HepG2 (cell line): ENCODE measurements at regions not wholly inside any gene's neighbourhood (a gene's known extent, or its start where the extent isn't known, plus 50 kb on each side); places are given as distances from the start of the nearest gene placed in this dataset.

Experiments
- ATAC-seq: fragments of 200-7000 bp; cut with Tn5 transposase; 3 replicates; pipeline ENCODE4 v1.9.1; 2020; ENCODE audit warnings: mild to moderate bottlenecking, moderate library complexity
- BruUV-seq: library from RNA; stranded (reverse); fragments of 400-500 nt; replicated peaks from 2 replicates; lab custom pipeline; 2021; lab: Mats Ljungman, UMichigan
- CTCF ChIA-PET: fragments of 300-600 bp; formaldehyde crosslinking; extraction: SDS; loops from one replicate; lab custom pipeline; 2021; ENCODE audit warnings: low total read pairs, inconsistent platforms, low intra/inter-chr PET ratio; lab: Yijun Ruan, JAX
- POLR2A ChIA-PET: fragments of 350-600 bp; sonication (Branson Sonifier 250); formaldehyde crosslinking; loops from one replicate; lab custom pipeline; 2020; ENCODE audit warnings: antibody characterized with exemption, inconsistent platforms; lab: Yijun Ruan, JAX
- DNase-seq: peaks from one replicate; pipeline ENCODE4 v3.0.0-alpha.2; 2015; ENCODE audit warnings: low spot score
- FAIRE-seq: peaks from 3 replicates; lab custom pipeline; 2011; peaks lifted over from hg19 to GRCh38; lab: Jason Lieb, UNC
- H2AFZ ChIP-seq: one replicate; pipeline ENCODE4 v1.6.1; 2011; ENCODE audit warnings: low read length, inconsistent platforms
- H3K27ac ChIP-seq: fragments of 300-600 bp; 3 replicates; pipeline ENCODE4 v1.8.0; 2011; ENCODE audit warnings: mixed run types, mild to moderate bottlenecking, mixed read lengths, low read length, inconsistent platforms; ENCODE audit not compliant: insufficient read depth; ENCODE audit errors: extremely low read length
- H3K27me3 ChIP-seq, 2 experiments: fragments of 200-600 bp in 1 of 2; 2 replicates in 1 of 2; 3 replicates in 1 of 2; pipeline versions ENCODE4 v1.6.0 to v1.8.0; 2011; ENCODE audit warnings: low read length in 2 of 2, mild to moderate bottlenecking in 2 of 2, moderate library complexity in 2 of 2, inconsistent platforms in 1 of 2; ENCODE audit not compliant: insufficient read depth in 2 of 2, control insufficient read depth in 1 of 2
- H3K36me3 ChIP-seq, 2 experiments: fragments of 200-600 bp in 1 of 2; replicated peaks in 1 of 2; 2 replicates in 1 of 2; 3 replicates in 1 of 2; pipeline versions ENCODE4 v1.5.1 to v1.8.0; 2011; ENCODE audit warnings: low read length in 2 of 2, inconsistent platforms in 1 of 2; ENCODE audit not compliant: insufficient read depth in 2 of 2, control insufficient read depth in 1 of 2
- H3K4me1 ChIP-seq: 2 replicates; pipeline ENCODE4 v1.5.1; 2012; ENCODE audit warnings: low read length, inconsistent platforms; ENCODE audit not compliant: insufficient read depth
- H3K4me2 ChIP-seq: 2 replicates; pipeline ENCODE4 v1.6.0; 2011; ENCODE audit warnings: low read depth, low read length, inconsistent platforms
- H3K4me3 ChIP-seq, 3 experiments: fragments of 200-600 bp in 1 of 3; sonication (generic), shearing (Covaris generic) in 1 of 3; replicated peaks in 1 of 3; 2 replicates each; pipeline ENCODE4 v1.5.1; 2011 to 2016; ENCODE audit warnings: low read length in 3 of 3, inconsistent platforms in 2 of 3, low read depth in 2 of 3, mild to moderate bottlenecking in 2 of 3, control low read depth in 1 of 3, mixed read lengths in 1 of 3; ENCODE audit not compliant: insufficient read depth in 1 of 3
- H3K79me2 ChIP-seq: one replicate; pipeline ENCODE4 v1.6.1; 2011; ENCODE audit warnings: low read length, inconsistent platforms; ENCODE audit not compliant: insufficient read depth
- H3K9ac ChIP-seq: 2 replicates; pipeline ENCODE4 v1.6.0; 2011; ENCODE audit warnings: mild to moderate bottlenecking, low read depth, low read length, inconsistent platforms; ENCODE audit not compliant: insufficient read depth
- H3K9me3 ChIP-seq: 2 replicates; pipeline ENCODE4 v1.5.1; 2012; ENCODE audit warnings: mild to moderate bottlenecking, low read length
- H4K20me1 ChIP-seq: 2 replicates; pipeline ENCODE4 v1.6.0; 2011; ENCODE audit warnings: inconsistent platforms, mild to moderate bottlenecking, low read length, moderate library complexity; ENCODE audit not compliant: insufficient read depth
- ATRX ChIP-seq: sonication (generic); formaldehyde crosslinking; IDR thresholded peaks from 2 replicates; pipeline ENCODE4 v1.4.0; 2020; ENCODE audit warnings: missing genetic modification reagents, borderline replicate concordance
- BRCA1 ChIP-seq: sonication (generic); formaldehyde crosslinking; IDR thresholded peaks from 2 replicates; pipeline ENCODE4 v1.4.0; 2020; ENCODE audit warnings: missing genetic modification reagents
- TEAD2 ChIP-seq: sonication (generic); formaldehyde crosslinking; IDR thresholded peaks from 2 replicates; pipeline ENCODE4 v1.9.0; 2021; ENCODE audit warnings: missing genetic modification reagents
- TOE1 ChIP-seq: sonication (generic); formaldehyde crosslinking; IDR thresholded peaks from 2 replicates; pipeline ENCODE4 v1.4.0; 2020; ENCODE audit warnings: mild to moderate bottlenecking, missing genetic modification reagents
- WIZ ChIP-seq: sonication (generic); formaldehyde crosslinking; IDR thresholded peaks from 2 replicates; pipeline ENCODE4 v1.5.1; 2020; ENCODE audit warnings: mild to moderate bottlenecking, missing genetic modification reagents
- ZFP37 ChIP-seq: sonication (generic); formaldehyde crosslinking; IDR thresholded peaks from 2 replicates; pipeline ENCODE4 v1.4.0; 2020; ENCODE audit warnings: missing genetic modification reagents, borderline replicate concordance
- ZNF343 ChIP-seq: sonication (generic); formaldehyde crosslinking; IDR thresholded peaks from 2 replicates; pipeline ENCODE4 v1.4.0; 2020; ENCODE audit warnings: mild to moderate bottlenecking, missing genetic modification reagents
- ZNF703 ChIP-seq: sonication (generic); formaldehyde crosslinking; IDR thresholded peaks from 2 replicates; pipeline ENCODE4 v1.5.1; 2020; ENCODE audit warnings: missing genetic modification reagents, mild to moderate bottlenecking, moderate library complexity, borderline replicate concordance
- ZNF766 ChIP-seq: sonication (generic); formaldehyde crosslinking; IDR thresholded peaks from 2 replicates; pipeline ENCODE4 v1.5.0; 2020; ENCODE audit warnings: missing genetic modification reagents, borderline replicate concordance
- ZNF777 ChIP-seq: sonication (generic); formaldehyde crosslinking; IDR thresholded peaks from 2 replicates; pipeline ENCODE4 v1.4.0; 2020; ENCODE audit warnings: missing genetic modification reagents
- ZSCAN30 ChIP-seq: sonication (generic); formaldehyde crosslinking; IDR thresholded peaks from 2 replicates; pipeline ENCODE4 v1.5.0; 2020; ENCODE audit warnings: mild to moderate bottlenecking, missing genetic modification reagents
- in situ Hi-C: cut with HindIII; loops from 2 replicates; pipeline ENCODE4 v1.10.0; 2017; ENCODE audit warnings: low pct_unique_long_range_greater_than_20kb; ENCODE audit not compliant: extremely low pct_ligation_motif_present
- intact Hi-C: fragments of 100-400 bp; cut with micrococcal nuclease; formaldehyde crosslinking; loops from one replicate; pipeline ENCODE4 v1.10.0; 2022; ENCODE audit not compliant: unreplicated experiment
- TF ChIP-seq, protein P1 (sequence below): sonication (generic); formaldehyde crosslinking; IDR thresholded peaks from 2 replicates; pipeline ENCODE4 v1.4.0; 2020; ENCODE audit warnings: mild to moderate bottlenecking, missing genetic modification reagents
- TF ChIP-seq, protein P2 (sequence below): fragments of 450-650 bp; IDR thresholded peaks from 2 replicates; pipeline ENCODE4 v1.6.1; 2017; ENCODE audit warnings: mild to moderate bottlenecking
- TF ChIP-seq, protein P3 (sequence below): sonication (generic); formaldehyde crosslinking; IDR thresholded peaks from 2 replicates; pipeline ENCODE4 v1.5.1; 2020; ENCODE audit warnings: mild to moderate bottlenecking, moderate library complexity, missing genetic modification reagents
- TF ChIP-seq, protein P4 (sequence below): sonication (generic); formaldehyde crosslinking; IDR thresholded peaks from 2 replicates; pipeline ENCODE4 v1.8.0; 2022; ENCODE audit warnings: mild to moderate bottlenecking, missing genetic modification reagents

DNA sequence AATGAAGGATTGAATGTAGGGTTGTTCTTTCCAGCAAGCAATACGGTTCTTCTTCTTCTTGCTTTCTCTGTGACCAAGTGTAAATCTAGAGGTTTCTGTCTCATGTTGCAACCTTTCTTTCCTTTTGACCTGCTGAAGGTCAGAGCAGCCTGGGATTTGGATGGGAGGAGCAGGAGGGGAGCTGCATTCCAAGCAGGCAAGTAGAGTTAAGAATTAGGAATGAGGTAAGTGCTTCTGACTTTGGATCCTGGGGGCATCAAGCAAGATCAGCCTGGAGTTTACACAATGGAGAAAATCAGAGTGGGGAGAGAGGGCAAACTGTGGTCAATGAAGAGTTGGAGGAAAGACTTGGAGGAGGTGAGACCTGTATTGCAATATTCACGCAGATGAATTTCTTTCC is 225.6 kb upstream of the ZBED5 start (continued):
- TF ChIP-seq, protein P1, sequence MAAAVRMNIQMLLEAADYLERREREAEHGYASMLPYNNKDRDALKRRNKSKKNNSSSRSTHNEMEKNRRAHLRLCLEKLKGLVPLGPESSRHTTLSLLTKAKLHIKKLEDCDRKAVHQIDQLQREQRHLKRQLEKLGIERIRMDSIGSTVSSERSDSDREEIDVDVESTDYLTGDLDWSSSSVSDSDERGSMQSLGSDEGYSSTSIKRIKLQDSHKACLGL (CRISPR knock-in tag): no peak
- TF ChIP-seq BRCA1: no peak
- no peak for TF ChIP-seq ZNF766 (CRISPR knock-in tag)
- no peak for TF ChIP-seq ATRX (CRISPR knock-in tag)
- TF ChIP-seq ZNF777 (CRISPR knock-in tag): no peak
- no peak for TF ChIP-seq WIZ
- no peak for TF ChIP-seq ZNF703

DNA sequence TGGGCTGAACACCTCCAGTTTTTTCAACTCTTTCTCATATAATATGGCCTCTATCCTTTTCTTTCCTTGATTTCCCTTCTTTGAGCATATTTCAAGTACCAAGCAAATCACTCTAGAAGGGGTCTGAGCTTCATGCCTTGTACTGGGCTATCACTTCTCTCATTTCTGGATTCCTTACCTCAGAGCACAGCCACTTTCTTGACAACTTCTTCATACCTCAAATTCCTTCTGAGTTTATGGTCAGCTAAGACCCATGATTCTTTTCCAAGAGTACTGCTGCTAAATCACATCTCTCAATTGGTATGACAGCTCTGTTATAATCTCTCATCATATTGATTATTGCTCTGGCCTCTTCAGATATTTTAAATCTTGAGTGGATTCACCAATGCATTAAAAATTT is 224.8 kb upstream of the ZBED5 start:
- Histone ChIP-seq H3K79me2 (no peaks in the 10 kb centered on the region), H3K9ac (no peak overlapping the region), H3K9me3 (no peaks in the 10 kb centered on the region), H3K36me3 (no peaks in the 10 kb centered on the region), H3K4me3 (no peak overlapping the region), H3K4me2 (no peak overlapping the region), H4K20me1 (no peaks in the 10 kb centered on the region), H3K4me1 (no peaks in the 10 kb centered on the region), H2AFZ (no peak overlapping the region), H3K27me3 (peaks cover 0 to 9% of the 10 kb centered on the region in 2 experiments; a peak in 2 of 5 replicates), H3K27ac (no peak overlapping the region)
- BruUV-seq: no TSS peak
- intact Hi-C loops: no loop called here
- in situ Hi-C loops: no loop called here
- TF ChIP-seq, protein P2, sequence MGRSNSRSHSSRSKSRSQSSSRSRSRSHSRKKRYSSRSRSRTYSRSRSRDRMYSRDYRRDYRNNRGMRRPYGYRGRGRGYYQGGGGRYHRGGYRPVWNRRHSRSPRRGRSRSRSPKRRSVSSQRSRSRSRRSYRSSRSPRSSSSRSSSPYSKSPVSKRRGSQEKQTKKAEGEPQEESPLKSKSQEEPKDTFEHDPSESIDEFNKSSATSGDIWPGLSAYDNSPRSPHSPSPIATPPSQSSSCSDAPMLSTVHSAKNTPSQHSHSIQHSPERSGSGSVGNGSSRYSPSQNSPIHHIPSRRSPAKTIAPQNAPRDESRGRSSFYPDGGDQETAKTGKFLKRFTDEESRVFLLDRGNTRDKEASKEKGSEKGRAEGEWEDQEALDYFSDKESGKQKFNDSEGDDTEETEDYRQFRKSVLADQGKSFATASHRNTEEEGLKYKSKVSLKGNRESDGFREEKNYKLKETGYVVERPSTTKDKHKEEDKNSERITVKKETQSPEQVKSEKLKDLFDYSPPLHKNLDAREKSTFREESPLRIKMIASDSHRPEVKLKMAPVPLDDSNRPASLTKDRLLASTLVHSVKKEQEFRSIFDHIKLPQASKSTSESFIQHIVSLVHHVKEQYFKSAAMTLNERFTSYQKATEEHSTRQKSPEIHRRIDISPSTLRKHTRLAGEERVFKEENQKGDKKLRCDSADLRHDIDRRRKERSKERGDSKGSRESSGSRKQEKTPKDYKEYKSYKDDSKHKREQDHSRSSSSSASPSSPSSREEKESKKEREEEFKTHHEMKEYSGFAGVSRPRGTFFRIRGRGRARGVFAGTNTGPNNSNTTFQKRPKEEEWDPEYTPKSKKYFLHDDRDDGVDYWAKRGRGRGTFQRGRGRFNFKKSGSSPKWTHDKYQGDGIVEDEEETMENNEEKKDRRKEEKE: no peak
- no peak for TF ChIP-seq ZFP37 (CRISPR knock-in tag)
- TF ChIP-seq ZNF343: no peak
- TF ChIP-seq TEAD2 (CRISPR knock-in tag): no peak
- TF ChIP-seq TOE1: no peak
- TF ChIP-seq, protein P3, sequence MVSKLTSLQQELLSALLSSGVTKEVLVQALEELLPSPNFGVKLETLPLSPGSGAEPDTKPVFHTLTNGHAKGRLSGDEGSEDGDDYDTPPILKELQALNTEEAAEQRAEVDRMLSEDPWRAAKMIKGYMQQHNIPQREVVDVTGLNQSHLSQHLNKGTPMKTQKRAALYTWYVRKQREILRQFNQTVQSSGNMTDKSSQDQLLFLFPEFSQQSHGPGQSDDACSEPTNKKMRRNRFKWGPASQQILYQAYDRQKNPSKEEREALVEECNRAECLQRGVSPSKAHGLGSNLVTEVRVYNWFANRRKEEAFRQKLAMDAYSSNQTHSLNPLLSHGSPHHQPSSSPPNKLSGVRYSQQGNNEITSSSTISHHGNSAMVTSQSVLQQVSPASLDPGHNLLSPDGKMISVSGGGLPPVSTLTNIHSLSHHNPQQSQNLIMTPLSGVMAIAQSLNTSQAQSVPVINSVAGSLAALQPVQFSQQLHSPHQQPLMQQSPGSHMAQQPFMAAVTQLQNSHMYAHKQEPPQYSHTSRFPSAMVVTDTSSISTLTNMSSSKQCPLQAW (CRISPR knock-in tag): no peak
- no peak for TF ChIP-seq ZSCAN30 (CRISPR knock-in tag)
- TF ChIP-seq, protein P4, sequence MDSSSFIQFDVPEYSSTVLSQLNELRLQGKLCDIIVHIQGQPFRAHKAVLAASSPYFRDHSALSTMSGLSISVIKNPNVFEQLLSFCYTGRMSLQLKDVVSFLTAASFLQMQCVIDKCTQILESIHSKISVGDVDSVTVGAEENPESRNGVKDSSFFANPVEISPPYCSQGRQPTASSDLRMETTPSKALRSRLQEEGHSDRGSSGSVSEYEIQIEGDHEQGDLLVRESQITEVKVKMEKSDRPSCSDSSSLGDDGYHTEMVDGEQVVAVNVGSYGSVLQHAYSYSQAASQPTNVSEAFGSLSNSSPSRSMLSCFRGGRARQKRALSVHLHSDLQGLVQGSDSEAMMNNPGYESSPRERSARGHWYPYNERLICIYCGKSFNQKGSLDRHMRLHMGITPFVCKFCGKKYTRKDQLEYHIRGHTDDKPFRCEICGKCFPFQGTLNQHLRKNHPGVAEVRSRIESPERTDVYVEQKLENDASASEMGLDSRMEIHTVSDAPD (CRISPR knock-in tag): no peak
- POLR2A ChIA-PET: no interaction called here
- CTCF ChIA-PET: no interaction called here
- DNase-seq: no peak
- no peak for FAIRE-seq
- no peak for ATAC-seq
